ENCODE measurements at regions not wholly inside any gene's neighbourhood (a gene's known extent, or its start where the extent isn't known, plus 50 kb on each side); places are given as distances from the start of the nearest gene placed in this dataset.

DNA sequence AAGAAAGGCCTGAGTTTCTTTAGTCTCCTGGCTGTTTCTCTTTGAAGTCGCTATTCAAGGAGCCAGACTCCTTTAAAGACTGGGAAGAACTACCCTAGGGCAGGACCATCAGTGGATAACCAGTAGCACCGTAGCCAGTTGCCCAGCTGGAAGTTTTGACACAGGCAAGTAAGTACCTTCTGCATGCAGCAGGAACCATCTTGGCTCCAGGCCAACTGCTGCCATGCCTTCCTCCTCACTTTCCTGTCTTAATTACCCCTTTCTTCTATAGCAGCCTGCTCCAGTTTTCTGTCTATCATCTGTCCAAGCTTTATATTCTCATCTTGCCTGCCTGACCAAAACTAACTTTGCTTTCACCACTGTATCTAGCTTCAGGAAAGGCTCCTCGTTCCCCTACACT lies 149.7 kb upstream of the SV2C start (continued):
- TF ChIP-seq, protein P1, sequence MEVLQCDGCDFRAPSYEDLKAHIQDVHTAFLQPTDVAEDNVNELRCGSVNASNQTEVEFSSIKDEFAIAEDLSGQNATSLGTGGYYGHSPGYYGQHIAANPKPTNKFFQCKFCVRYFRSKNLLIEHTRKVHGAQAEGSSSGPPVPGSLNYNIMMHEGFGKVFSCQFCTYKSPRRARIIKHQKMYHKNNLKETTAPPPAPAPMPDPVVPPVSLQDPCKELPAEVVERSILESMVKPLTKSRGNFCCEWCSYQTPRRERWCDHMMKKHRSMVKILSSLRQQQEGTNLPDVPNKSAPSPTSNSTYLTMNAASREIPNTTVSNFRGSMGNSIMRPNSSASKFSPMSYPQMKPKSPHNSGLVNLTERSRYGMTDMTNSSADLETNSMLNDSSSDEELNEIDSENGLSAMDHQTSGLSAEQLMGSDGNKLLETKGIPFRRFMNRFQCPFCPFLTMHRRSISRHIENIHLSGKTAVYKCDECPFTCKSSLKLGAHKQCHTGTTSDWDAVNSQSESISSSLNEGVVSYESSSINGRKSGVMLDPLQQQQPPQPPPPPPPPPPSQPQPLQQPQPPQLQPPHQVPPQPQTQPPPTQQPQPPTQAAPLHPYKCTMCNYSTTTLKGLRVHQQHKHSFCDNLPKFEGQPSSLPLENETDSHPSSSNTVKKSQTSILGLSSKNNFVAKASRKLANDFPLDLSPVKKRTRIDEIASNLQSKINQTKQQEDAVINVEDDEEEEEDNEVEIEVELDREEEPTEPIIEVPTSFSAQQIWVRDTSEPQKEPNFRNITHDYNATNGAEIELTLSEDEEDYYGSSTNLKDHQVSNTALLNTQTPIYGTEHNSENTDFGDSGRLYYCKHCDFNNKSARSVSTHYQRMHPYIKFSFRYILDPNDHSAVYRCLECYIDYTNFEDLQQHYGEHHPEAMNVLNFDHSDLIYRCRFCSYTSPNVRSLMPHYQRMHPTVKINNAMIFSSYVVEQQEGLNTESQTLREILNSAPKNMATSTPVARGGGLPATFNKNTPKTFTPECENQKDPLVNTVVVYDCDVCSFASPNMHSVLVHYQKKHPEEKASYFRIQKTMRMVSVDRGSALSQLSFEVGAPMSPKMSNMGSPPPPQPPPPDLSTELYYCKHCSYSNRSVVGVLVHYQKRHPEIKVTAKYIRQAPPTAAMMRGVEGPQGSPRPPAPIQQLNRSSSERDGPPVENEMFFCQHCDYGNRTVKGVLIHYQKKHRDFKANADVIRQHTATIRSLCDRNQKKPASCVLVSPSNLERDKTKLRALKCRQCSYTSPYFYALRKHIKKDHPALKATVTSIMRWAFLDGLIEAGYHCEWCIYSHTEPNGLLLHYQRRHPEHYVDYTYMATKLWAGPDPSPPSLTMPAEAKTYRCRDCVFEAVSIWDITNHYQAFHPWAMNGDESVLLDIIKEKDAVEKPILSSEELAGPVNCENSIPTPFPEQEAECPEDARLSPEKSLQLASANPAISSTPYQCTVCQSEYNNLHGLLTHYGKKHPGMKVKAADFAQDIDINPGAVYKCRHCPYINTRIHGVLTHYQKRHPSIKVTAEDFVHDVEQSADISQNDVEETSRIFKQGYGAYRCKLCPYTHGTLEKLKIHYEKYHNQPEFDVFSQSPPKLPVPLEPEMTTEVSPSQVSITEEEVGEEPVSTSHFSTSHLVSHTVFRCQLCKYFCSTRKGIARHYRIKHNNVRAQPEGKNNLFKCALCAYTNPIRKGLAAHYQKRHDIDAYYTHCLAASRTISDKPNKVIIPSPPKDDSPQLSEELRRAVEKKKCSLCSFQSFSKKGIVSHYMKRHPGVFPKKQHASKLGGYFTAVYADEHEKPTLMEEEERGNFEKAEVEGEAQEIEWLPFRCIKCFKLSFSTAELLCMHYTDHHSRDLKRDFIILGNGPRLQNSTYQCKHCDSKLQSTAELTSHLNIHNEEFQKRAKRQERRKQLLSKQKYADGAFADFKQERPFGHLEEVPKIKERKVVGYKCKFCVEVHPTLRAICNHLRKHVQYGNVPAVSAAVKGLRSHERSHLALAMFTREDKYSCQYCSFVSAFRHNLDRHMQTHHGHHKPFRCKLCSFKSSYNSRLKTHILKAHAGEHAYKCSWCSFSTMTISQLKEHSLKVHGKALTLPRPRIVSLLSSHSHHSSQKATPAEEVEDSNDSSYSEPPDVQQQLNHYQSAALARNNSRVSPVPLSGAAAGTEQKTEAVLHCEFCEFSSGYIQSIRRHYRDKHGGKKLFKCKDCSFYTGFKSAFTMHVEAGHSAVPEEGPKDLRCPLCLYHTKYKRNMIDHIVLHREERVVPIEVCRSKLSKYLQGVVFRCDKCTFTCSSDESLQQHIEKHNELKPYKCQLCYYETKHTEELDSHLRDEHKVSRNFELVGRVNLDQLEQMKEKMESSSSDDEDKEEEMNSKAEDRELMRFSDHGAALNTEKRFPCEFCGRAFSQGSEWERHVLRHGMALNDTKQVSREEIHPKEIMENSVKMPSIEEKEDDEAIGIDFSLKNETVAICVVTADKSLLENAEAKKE (CRISPR knock-in tag; IDR thresholded peaks at IDR 0.05) = no peak
- TF ChIP-seq NANOG (IDR thresholded peaks at IDR 0.05; ENCODE audit: borderline replicate concordance) (no peak), EZH2 (IDR thresholded peaks at IDR 0.05; ENCODE audit: low read depth, unreplicated experiment) (no peak), STAT1 (IDR thresholded peaks at IDR 0.05; ENCODE audit: unreplicated experiment) (no peak), ZNF331 (CRISPR knock-in tag; IDR thresholded peaks at IDR 0.05; ENCODE audit: low read depth) (no peak), ZNF114 (CRISPR knock-in tag; IDR thresholded peaks at IDR 0.05) (no peak)
- TF ChIP-seq, protein P2, sequence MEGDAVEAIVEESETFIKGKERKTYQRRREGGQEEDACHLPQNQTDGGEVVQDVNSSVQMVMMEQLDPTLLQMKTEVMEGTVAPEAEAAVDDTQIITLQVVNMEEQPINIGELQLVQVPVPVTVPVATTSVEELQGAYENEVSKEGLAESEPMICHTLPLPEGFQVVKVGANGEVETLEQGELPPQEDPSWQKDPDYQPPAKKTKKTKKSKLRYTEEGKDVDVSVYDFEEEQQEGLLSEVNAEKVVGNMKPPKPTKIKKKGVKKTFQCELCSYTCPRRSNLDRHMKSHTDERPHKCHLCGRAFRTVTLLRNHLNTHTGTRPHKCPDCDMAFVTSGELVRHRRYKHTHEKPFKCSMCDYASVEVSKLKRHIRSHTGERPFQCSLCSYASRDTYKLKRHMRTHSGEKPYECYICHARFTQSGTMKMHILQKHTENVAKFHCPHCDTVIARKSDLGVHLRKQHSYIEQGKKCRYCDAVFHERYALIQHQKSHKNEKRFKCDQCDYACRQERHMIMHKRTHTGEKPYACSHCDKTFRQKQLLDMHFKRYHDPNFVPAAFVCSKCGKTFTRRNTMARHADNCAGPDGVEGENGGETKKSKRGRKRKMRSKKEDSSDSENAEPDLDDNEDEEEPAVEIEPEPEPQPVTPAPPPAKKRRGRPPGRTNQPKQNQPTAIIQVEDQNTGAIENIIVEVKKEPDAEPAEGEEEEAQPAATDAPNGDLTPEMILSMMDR (conservative IDR thresholded peaks at IDR 0.05; ENCODE audit: low read depth in 2 of 2) = no peak

- Histone ChIP-seq H3K9me2 (ENCODE audit: insufficient read depth) (0 out of 2 replicates have a peak, but pooled peaks cover 3% of the 10 kb centered on the region), H3K27ac (ENCODE audit: low read depth) (no peak overlapping the region), H4K20me1 (replicated peaks; ENCODE audit: insufficient read depth) (no peaks in the 10 kb centered on the region), H3K4me1 (ENCODE audit: insufficient read depth) (peaks cover 7% of the 10 kb centered on the region; the same call in 1 of the 2 replicates), H3K4me2 (no peak overlapping the region), H2AFZ (no peak overlapping the region), H3F3A (replicated peaks; ENCODE audit: low read depth) (no peaks in the 10 kb centered on the region), H3K79me2 (replicated peaks; ENCODE audit: insufficient read depth) (no peaks in the 10 kb centered on the region), H3K27me3 (ENCODE audit: insufficient read depth) (no peaks in the 10 kb centered on the region), H3K36me3 (ENCODE audit: insufficient read depth) (no peaks in the 10 kb centered on the region), H3K4me3 (no peak overlapping the region)
- DNase-seq (ENCODE audit: low spot score) (no peak), ATAC-seq (no peak)
- peaks cover 6% of the 10 kb centered on the region; the same call in 2 of the 3 replicates for H3K4me1 Mint-ChIP-seq
- H3K27me3 Mint-ChIP-seq (ENCODE audit: insufficient read depth, low read depth, poor library complexity) = no peaks in the 10 kb centered on the region
- no peak overlapping the region for H3K27ac Mint-ChIP-seq
- no peaks in the 10 kb centered on the region for H3K36me3 Mint-ChIP-seq (ENCODE audit: low read depth)
- no peak overlapping the region for H3K4me3 Mint-ChIP-seq
- H3K9me3 Mint-ChIP-seq = no peaks in the 10 kb centered on the region
- no peak for TF ChIP-seq STAT1 (IDR thresholded peaks at IDR 0.05; ENCODE audit: unreplicated experiment)
- TF ChIP-seq JUNB (IDR thresholded peaks at IDR 0.05; ENCODE audit: unreplicated experiment) = no peak
- TF ChIP-seq NANOG (IDR thresholded peaks at IDR 0.05; ENCODE audit: borderline replicate concordance) = no peak
- no peak for TF ChIP-seq ETS1 (IDR thresholded peaks at IDR 0.05)
- TF ChIP-seq REST (IDR thresholded peaks at IDR 0.05; ENCODE audit: unreplicated experiment) = no peak
These were observed 152.0 kb upstream of the SV2C start for GRCh38 chr5:75931175-75931574.
